Body of pancreas (tissue), 4 donors: ENCODE measurements at regions not wholly inside any gene's neighbourhood (a gene's known extent, or its start where the extent isn't known, plus 50 kb on each side); places are given as distances from the start of the nearest gene placed in this dataset.

Source experiments
- ATAC-seq: fragments of 150-250 bp; one replicate; pipeline ENCODE4 v1.9.1; 2016
- DNase-seq, 4 donors: peaks; one replicate each; pipeline ENCODE4 v3.0.0-alpha.2; 2019
- H3K27ac ChIP-seq, 4 donors: fragments of 200-600 bp; sonication (generic); 1 replicate in 3 of 4; 2 replicates in 1 of 4; pipeline versions ENCODE4 v1.5.1 to v1.6.1; 2016 to 2019; ENCODE audit warnings: mild to moderate bottlenecking in 1 of 4, mixed read lengths in 1 of 4, moderate library complexity in 1 of 4
- H3K27me3 ChIP-seq, 2 donors: fragments of 200-600 bp; sonication (generic); one replicate each; pipeline ENCODE4 v1.6.0; 2016; ENCODE audit warnings: mild to moderate bottlenecking in 1 of 2
- H3K36me3 ChIP-seq, 2 donors: fragments of 200-600 bp; sonication (generic); replicated peaks in 1 of 2; 2 replicates each; pipeline ENCODE4 v1.5.1; 2016; ENCODE audit warnings: low read depth in 2 of 2; ENCODE audit not compliant: insufficient read depth in 1 of 2
- H3K4me1 ChIP-seq: fragments of 200-600 bp; sonication (generic); one replicate; pipeline ENCODE4 v1.6.0; 2016
- H3K4me3 ChIP-seq, 2 donors: fragments of 200-600 bp; sonication (generic); 1 replicate in 1 of 2; 2 replicates in 1 of 2; pipeline ENCODE4 v1.5.1; 2016 to 2019
- H3K9me3 ChIP-seq, 3 donors: fragments of 200-600 bp; sonication (generic); 1 replicate in 2 of 3; 2 replicates in 1 of 3; pipeline ENCODE4 v1.5.1; 2016
- CTCF ChIP-seq, 7 experiments: fragments of 450-650 bp in 4 of 7; fragments of 200-600 bp in 3 of 7; sonication (generic) in 3 of 7; IDR thresholded peaks; one replicate each; pipeline ENCODE4 v1.5.1; 2016 to 2019; ENCODE audit warnings: antibody characterized with exemption in 7 of 7
- POLR2A ChIP-seq, 3 donors: fragments of 450-650 bp; IDR thresholded peaks; one replicate each; pipeline ENCODE4 v1.6.1; 2016; ENCODE audit warnings: antibody characterized with exemption in 3 of 3, mild to moderate bottlenecking in 2 of 3
- WGBS, 2 donors: methylation state at CpG; one replicate each; pipeline ENCODE4 v1.1.5; 2017; 5-methylcytosine and 5-hydroxymethylcytosine counted together
- intact Hi-C: fragments of 100-400 bp; cut with DNase I; formaldehyde crosslinking; loops from one replicate; pipeline ENCODE4 v1.15.1; 2023

GRCh38 chr11:55172734-55173415 lies 89.1 kb upstream of the TRIM48 start:
- no peak overlapping the region for H3K27ac ChIP-seq
- no peak for ATAC-seq

More at GRCh38 chr11:55172734-55173415, 89.1 kb upstream of the TRIM48 start:
- peak in 2 of 4 donors; percentile 2 to 5 for DNase-seq
- Histone ChIP-seq H3K4me1 (no peaks in the 10 kb centered on the region), H3K9me3 (peaks cover 0 to 27% (median 0%) of the 10 kb centered on the region in 3 donors), H3K36me3 (no peaks in the 10 kb centered on the region), H3K27me3 (no peaks in the 10 kb centered on the region), H3K4me3 (no peak overlapping the region)
- no peak for TF ChIP-seq POLR2A (IDR thresholded peaks at IDR 0.05)
- TF ChIP-seq CTCF (IDR thresholded peaks at IDR 0.05), result no peak
- intact Hi-C loops, result no loop called here
- WGBS, 2 donors, result 31 to 44% methylated on average over 7 of the region's 7 CpGs
